ENCODE measurements at regions not wholly inside any gene's neighbourhood (a gene's known extent, or its start where the extent isn't known, plus 50 kb on each side); places are given as distances from the start of the nearest gene placed in this dataset.
"Not testable (repeated sequence)": the region's sequence is repeated elsewhere in the genome, so short reads cannot be mapped to it uniquely, and the experiment has no call there.

DNA sequence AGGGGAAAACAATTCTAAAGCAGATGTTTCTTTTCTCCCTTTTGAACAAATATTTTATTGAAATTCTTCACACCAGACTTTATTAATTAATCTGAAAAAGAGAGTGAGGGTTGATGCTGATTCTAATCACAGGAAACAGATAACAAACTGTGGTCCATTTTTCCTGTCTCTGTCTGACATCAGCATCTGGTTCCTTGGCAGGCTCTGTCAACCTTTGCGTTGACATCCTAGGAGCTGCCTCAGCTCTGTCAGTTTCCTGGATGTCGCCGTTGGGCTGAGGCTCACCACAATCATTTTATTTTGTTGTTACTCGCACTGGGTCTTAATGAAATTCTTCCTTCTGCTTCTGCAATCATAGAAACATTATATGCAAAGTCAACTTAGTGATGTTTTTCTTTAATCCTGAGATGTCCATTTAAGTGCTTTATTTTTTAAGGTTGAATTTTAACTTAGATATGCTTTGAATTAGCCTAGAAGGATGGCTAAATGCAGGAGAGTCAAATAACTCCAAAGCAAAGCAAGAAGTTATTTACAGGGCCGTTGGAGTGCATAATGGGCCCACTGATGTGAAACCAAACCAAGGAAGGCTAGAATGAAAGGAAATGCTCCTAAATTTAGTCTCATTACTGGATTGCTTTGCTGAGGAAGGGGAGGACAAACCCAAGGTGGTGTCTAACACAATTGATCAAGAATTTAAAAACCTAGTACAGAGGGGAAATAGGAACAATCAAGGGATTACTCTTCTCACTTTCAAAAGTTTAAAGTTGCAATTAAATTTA, 542.4 kb downstream of the FLRT2 start:
- DNase-seq (ENCODE audit: low spot score): no peak

DNA sequence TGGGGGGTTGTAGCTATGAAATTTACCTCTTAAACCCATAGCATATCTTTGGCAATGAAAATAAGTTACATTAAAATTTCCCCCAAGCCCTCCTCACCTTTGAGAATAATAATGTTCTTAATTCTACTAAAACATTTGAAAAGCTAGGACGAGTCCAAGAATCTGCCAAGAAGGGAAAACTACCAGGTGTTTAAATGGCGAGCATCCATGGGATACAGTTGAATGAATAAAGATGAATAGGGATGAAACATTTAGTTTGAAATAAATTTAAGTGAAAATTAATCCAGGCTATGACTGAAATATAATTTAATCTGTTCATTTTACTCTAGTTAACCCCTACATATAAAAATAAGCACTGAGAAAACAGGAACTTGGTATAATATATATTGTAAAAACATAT, 536.7 kb downstream of the FLRT2 start:
- no peak for DNase-seq (ENCODE audit: low spot score)

DNA sequence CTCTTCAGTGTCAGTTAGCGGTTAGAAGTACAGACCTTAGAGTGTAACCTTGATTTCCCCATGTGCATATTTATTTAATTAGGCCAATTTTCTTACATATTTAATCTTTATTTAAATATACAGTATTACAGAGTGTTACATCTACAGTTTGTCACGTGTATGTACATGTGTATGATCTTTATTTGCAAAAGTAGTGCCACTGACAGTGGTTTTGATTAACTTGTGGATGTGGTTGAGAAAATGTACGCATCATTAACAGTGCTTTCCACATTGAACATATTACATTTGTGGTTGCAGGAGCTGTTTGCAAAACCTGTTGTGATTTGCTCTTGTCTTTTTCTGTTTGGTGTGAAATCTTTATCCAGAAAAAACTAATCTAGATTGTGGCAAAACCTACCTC, 535.5 kb downstream of the FLRT2 start:
- DNase-seq (ENCODE audit: low spot score): no peak

DNA sequence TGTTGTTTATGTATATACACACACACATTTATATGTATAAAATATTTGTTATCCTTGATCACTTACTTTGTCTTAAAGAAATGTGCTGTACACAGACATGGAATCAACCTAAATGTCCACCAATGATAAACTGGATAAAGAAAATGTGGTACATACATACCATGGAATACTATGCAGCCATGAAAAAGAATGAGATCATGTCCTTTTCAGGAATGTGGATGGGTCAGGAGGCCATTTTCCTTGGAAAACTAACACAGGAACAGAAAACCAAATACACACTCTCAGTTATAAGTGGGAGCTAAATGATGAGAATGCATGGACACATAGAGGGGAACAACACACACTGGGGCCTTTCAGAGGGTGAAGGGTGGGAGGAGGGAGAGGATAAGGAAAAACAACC, 534.7 kb downstream of the FLRT2 start:
- DNase-seq (ENCODE audit: low spot score): not testable (repeated sequence)

DNA sequence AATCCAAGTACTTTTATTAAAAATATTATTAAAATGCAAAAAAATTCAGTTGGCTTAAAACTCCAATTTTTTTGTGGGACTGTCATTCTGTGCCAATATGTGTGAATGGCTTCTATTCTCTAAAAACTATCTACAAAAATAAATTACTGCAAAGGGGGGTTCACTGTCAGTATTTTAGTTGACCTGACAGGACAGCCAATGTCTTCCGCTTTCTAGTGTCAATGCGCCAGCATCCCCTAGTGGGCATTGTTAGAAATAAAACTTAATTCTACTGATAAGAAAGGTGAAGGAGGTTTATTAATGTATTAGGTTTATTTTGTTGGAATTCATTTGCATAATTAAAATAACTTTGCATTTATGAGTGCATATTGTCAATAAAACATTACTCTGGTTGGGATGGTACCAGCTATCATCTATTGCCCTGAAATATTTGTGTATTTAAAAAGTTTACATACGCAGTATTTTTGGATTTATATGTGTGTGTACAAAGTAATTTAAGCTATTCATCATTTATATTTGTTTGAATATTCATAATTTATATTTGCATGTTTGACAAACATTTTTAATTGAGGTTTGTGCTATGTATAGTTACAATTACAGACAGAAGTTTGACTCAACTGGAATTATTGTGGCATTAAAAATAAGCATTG, 527.2 kb downstream of the FLRT2 start:
- DNase-seq (ENCODE audit: low spot score): peak; percentile 14

DNA sequence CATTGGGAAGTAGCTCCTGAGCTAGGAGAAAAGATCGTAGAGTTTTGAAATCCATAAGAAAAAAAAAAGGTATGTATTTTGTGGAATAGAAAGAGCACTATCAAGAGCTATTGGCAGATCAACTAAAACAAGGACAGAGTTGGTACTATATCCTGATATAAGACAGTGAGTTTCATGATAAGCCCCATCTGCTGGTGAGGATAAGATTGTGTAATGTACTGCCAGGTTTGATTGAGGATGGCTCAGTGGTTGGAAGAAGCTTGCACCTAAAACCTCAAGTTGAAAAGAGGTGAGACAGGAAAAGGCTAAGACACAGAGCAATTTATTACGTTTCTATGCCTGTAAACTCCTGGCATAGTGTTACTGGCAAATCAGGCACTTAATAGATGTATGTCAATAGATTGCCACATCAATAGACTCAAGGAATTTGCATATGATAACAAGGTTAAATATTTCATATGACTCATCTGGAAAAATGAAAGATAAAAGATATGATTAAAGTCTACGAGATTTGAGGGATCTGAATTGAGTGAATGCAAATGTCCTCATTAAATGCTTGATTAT, 525.6 kb downstream of the FLRT2 start:
- no peak for DNase-seq (ENCODE audit: low spot score)

DNA sequence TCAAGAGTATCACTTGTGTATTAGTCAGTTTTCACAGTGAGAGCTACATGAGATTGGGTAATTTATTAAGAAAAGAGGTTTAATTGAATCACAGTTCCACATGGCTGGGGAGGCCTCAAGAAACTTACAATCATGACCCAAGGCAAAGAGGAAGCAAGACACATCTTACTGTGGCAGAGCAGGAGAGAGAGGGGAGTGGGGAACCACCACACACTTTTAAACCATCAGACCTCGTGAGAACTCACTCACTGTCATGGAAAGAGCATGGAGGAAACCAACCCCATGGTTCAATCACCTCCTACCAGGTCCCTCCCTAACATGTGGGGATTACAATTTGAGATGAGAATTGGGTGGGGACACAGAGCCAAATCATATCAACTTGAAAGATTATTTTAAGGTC, 522.9 kb downstream of the FLRT2 start:
- DNase-seq (ENCODE audit: low spot score): no peak

DNA sequence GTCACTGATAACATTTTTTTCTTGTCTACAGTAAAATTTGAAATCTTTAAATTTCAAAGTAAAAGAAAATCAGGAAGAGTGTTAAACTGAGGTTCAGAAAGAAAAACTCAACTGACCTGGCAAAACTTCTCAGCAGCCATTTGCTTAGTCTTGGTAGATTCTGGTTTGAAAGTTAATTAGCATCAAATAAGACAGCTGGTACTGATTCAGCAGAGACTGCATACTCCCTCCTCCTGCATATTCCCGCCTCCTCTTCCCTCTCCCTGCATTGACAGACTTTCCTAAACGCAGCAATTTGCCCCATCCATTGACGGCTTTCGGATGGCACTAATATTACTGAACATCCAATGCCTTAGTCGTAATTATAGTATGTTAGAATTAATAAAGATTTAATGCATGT, 520.8 kb downstream of the FLRT2 start:
- no peak for DNase-seq (ENCODE audit: low spot score)

DNA sequence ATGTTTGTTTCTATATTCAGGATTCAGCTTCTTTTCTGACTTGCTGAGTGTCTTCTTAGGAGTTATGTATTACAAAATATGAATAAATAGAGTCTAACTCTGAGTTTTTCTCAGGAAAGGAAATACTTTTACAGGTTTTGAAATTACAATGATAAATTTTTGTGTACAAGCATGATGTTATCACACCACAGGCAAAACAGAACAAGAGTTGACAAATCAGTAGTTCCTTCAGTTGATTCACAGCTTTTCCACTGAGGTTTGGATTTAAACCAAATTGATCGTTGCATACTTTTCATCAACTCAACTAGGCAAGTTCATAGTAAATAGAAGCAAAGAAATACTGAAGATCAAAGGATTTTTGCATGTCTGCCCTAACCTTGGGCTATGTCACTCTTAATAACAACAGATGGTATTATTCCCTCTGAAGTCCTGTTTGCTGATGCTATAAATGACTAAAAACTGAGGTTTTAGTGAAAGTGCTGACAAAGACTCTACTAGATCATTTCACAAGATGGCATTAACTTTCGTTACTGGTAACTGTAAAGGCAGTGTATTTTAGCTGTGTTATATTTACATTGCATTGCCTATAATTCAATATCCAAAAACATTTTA, 520.2 kb downstream of the FLRT2 start:
- no peak for DNase-seq (ENCODE audit: low spot score)

DNA sequence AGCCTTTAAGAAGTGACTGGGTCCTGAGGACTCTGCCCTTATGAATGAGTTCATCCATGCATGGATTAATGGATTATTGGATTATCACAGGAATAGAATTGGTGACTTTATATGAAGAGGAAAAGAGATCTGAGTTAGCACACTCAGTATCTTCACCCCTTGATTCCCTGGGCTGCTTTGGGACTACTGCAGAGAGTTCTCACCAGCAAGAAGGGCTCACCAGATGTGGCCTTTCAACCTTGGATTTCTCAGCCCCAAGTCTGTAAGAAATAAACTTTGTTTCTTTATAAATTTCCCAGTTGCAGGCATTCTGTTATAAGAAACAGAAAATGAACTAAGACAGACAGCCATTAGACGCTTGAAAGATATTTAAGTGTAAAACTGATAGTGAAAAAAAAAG, 509.2 kb downstream of the FLRT2 start:
- DNase-seq (ENCODE audit: low spot score): no peak

DNA sequence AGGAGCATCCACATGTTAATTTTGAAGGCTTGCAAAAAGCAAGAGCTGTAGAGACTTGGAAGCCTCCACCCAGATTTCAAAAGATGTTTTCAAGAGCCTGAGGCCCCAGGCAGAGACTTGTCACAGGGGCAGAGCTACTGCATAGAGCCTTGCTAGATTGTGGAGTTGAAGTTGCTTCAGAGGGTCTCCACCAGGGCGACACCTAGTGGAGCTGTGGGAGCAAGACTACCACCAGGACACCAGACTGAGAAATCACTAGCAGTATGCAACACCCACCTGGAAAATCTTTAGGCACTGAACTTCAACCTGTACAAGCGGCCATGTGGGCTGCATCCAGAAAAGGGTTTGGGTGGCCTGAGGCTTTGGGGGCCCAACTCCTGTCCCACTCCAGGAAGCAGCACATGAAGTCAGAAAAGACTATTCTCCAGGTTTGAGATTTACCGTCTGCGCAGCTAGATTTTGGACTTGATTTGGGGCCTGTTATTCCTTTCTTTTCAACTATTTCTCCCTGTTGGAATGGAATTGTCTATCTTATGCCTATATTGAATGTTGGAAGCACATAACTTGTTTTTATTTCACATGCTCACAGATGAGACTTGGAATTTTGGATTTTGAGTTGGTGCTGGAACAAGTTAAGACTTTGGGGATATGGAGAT, 508.6 kb downstream of the FLRT2 start:
- peak; percentile 19 for DNase-seq (ENCODE audit: low spot score)

DNA sequence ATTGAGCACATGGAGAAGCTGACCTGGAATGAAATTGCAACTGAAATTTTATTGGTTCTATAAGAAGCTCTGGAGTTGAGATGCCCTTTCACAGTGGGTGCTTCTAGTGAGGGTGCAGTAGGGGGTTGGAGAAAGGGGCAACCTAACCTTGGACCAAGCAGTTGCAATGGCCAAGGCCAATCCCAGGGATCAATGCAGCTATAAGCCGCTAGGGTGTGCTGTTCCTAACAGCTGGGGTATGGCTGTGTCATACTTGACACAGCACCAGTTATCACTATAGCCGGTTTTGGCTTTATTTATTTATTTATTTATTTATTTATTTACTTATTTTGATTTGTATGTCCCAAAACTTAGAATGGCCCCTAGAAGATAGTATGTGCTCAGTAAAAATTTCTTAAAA, 505.9 kb downstream of the FLRT2 start:
- no peak for DNase-seq (ENCODE audit: low spot score)

DNA sequence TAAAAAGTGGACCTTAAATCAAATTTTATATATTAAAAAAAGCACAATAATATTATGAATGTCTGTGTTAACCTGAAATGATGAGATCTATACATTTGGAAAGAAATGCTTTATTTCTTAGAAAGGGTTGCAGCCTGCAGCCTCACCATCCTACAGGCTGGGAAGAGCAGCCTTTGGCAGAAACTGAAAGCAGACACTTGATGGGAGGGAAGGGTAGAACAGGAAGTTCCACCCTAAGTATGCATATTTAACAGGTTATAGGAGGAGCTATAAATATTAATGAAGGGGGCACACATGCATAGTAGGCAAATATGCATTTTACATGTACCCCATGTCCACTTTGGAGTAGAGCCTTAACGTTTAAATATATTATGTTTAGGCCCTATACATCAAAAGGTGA, 498.0 kb downstream of the FLRT2 start:
- no peak for DNase-seq (ENCODE audit: low spot score)

DNA sequence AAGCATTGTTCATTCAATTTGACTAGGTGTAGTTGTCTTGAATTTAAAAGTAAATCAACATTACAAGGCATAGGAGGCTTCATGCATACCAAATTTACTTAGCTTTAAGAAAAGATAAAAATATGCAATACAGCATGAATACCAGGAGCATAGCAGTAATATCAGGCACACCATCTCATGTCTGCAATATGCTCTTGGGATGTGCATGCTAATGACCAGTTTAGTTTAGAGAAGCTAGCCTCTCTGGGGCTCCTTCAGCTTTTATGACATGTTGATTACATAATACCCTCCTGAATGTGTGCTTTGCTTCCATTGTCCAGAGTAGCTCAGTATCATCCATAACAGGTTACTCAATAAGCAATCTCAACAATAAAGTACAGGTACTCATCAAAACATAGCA, 497.2 kb downstream of the FLRT2 start:
- DNase-seq (ENCODE audit: low spot score): no peak

DNA sequence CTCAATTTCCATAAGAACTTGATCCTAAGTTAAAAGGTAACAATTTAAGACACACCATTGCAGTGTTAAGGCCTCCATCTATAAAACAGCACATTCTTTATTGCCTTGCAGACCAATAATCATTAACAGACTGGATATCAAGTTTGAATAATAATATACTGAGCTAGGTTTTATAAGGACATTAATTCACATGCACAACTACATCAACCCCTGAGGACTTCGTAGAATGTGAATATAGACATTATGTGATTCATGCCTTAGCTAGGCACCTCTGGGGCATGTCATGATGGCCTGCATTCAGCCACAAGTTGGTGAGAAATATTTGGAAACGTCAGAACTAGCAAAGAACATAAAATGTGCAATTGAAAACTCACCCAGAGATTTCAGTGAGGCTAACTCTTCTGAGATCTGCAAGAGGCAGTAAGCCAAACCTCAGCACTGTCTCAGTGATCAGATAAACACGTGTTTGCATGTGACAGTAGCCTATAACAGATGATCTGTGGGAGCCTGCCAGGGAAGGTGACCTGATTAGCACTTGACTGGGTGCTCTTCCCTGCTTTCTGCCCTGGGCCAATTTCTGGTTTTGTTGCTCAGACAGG, 492.2 kb downstream of the FLRT2 start:
- DNase-seq (ENCODE audit: low spot score): no peak

DNA sequence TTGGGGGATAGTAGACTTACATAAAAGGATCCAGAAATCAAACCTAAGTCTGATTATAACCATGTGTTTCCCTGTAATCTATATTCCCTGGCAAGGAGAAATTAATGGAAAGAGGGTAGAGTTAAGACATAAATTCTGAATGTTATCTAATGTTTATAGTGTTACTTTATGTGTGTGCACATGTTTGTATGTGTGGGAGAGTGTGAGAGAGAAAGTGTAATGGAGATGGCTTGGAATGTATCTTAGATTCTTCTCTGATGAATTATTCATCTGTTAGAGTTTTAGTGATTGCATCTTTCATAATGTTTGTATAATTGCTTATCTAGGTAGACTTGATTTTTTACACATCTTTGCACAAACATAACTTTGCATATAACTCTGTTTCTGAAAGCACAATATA, 490.9 kb downstream of the FLRT2 start:
- DNase-seq (ENCODE audit: low spot score): no peak

DNA sequence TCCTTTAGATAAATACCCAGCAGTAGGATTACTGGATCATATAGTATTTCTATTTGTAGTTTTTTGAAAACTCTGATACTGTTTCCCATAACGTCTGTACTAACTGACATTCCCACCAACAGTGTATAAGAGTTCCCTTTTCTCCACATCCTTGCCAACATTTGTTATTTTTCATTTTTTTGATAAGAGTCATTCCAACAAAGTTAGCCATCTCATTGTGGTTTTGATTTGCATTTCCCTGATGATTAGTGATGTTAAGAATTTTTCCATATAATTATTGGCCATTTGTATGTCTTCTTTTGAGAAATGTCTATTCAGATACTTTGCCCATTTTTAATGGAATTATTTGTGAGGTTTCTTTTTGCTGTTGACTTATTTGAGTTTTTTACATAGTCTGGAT, 486.0 kb downstream of the FLRT2 start:
- no peak for DNase-seq (ENCODE audit: low spot score)

DNA sequence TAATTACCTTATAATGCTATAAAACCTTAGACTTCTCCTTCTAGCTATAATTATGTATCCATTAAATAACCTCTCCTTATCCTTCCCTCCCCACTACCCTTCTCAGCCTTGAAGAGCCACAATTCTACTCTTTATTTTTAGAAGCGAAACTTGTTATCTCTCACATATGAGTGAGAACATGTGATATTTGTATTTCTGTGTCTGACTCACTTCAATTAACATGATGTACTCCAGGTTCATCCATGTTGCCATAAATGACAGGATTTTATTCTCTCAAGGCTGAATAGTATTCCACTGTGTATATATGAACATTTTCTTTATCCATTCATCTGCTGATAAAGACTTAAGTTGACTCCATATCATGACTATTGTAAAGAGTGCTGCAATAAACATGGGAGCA, 485.6 kb downstream of the FLRT2 start:
- DNase-seq (ENCODE audit: low spot score): no peak

DNA sequence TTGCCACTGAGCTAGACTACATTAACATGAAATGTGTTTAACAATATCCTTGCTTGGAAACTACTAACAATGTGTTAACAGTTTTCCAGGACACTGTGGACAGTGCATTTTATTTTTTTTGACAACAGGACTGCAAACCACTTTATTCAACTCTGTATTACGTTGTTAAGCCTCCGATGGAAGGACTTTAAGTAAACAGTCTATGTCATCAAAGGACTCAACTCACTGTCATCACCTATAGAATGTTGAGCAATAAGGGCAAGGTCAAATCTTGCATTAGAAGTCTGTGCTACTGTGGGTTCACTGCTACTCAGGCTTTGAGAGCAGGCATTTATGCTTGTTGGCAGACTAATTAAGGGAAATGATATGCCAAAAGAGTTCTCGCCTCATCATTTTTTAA, 483.7 kb downstream of the FLRT2 start:
- DNase-seq (ENCODE audit: low spot score): no peak

DNA sequence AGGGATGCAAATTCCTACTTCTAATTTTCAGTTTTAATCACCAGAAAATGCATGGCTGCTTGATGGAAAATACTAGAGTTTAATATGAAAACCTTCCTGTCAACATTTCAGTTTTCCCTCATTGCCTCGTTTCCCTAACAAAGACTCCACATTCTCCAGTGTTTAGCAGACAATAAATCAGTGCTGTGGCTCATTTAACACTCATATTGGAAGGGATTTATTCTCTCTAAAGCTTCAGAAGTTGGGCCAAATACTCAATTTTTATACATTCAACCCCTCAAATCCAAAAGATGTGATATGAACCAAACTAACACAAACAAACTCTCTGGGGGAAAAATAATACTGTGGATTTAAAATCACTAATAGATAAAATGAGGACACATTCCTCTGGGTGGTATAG, 482.5 kb downstream of the FLRT2 start:
- DNase-seq (ENCODE audit: low spot score): no peak

DNA sequence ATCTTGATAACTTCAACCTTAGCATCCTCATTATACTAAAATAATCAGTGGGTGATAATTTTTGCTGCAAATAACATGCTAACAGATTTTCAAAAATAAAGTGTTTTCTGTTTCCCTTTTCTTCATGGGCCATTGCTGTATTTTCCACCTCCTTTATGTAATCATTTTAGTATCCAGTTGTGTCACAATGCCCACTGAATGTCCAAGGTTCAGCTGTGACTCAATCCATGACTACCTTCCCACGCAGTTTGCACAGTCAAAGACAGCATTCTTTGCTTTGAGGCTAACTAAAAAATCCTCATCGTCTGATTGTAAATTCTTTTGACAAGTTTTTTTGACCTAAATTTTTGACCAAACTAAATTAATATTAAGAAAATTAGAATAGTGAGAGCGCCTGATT, 474.1 kb downstream of the FLRT2 start:
- DNase-seq (ENCODE audit: low spot score): no peak

DNA sequence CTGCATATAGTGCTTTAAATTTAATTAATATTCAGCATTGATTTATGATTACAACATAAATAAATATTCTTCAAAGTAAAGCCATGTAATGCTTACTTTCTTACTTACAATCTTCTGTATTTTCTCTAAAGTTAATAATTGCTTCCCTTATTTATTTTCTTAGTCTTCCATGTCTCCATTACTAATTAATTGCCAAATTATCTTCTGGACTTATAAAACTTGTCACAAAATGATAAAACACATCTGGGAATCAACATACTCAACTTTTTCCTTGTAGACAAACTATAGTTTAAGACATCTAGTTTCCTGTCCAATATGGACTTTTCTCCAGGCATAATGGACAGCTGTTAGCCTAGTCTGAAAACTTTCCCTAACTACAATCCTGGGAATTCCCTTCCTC, 466.6 kb downstream of the FLRT2 start:
- no peak for DNase-seq (ENCODE audit: low spot score)
